ENCODE measurements at regions not wholly inside any gene's neighbourhood (a gene's known extent, or its start where the extent isn't known, plus 50 kb on each side); places are given as distances from the start of the nearest gene placed in this dataset.
"Not testable (repeated sequence)": the region's sequence is repeated elsewhere in the genome, so short reads cannot be mapped to it uniquely, and the experiment has no call there.

DNA sequence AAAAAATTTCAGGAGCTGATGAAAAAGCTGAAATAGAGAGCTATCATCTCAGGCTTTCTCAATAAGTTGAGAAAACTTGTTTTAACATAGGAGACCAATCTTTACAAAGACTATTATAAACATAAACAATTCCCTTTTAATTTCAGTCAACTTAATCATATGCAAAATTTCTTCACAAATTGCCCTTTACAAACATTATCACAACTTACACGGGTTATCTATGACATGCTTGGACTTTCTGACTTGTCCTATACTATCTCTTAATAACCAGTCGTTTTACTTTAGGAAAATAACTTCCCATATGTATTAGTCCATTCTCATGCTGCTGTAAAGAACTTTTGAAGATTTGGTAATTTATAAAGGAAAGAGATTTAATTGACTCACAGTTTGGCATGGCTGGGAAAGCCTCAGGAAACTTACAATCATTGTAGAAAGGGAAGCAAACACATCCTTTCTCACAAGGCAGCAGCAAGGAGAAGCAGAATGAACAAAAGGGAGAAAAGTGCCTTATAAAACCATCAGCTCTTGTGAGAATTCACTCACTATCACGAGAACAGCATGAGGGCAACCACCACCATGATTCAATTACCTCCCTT, 1583.7 kb upstream of the CELF4 start:
- Histone ChIP-seq H3K36me3 (ENCODE audit: control insufficient read depth in 2 of 3, insufficient read depth in 3 of 3, low read length in 3 of 3) (no peaks in the 10 kb centered on the region), H3K9me3 (ENCODE audit: control insufficient read depth in 2 of 3, insufficient read depth in 1 of 3, low read length in 3 of 3) (no peaks in the 10 kb centered on the region), H3K27ac (ENCODE audit: low read depth in 2 of 2, low read length in 2 of 2) (no peak overlapping the region), H3K4me3 (ENCODE audit: low read length in 3 of 3) (no peak overlapping the region), H3K9ac (ENCODE audit: low read length in 3 of 3) (no peak overlapping the region), H3K27me3 (ENCODE audit: control insufficient read depth, insufficient read depth, low read length) (no peaks in the 10 kb centered on the region), H3K4me1 (ENCODE audit: control insufficient read depth in 2 of 3, insufficient read depth in 2 of 3, low read depth in 1 of 3, low read length in 3 of 3) (no peaks in the 10 kb centered on the region)
- TF ChIP-seq, protein P1, sequence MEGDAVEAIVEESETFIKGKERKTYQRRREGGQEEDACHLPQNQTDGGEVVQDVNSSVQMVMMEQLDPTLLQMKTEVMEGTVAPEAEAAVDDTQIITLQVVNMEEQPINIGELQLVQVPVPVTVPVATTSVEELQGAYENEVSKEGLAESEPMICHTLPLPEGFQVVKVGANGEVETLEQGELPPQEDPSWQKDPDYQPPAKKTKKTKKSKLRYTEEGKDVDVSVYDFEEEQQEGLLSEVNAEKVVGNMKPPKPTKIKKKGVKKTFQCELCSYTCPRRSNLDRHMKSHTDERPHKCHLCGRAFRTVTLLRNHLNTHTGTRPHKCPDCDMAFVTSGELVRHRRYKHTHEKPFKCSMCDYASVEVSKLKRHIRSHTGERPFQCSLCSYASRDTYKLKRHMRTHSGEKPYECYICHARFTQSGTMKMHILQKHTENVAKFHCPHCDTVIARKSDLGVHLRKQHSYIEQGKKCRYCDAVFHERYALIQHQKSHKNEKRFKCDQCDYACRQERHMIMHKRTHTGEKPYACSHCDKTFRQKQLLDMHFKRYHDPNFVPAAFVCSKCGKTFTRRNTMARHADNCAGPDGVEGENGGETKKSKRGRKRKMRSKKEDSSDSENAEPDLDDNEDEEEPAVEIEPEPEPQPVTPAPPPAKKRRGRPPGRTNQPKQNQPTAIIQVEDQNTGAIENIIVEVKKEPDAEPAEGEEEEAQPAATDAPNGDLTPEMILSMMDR (IDR thresholded peaks at IDR 0.05; ENCODE audit: borderline replicate concordance, extremely low read depth, insufficient read depth): no peak
- intact Hi-C loops (cut with DNase I): no loop called here
- no peak for FAIRE-seq
- no peak for DNase-seq

- Histone ChIP-seq H3K9ac (ENCODE audit: low read length in 3 of 3) (no peak overlapping the region), H3K4me1 (ENCODE audit: control insufficient read depth in 2 of 3, insufficient read depth in 2 of 3, low read depth in 1 of 3, low read length in 3 of 3) (no peaks in the 10 kb centered on the region), H3K27me3 (ENCODE audit: control insufficient read depth, insufficient read depth, low read length) (no peaks in the 10 kb centered on the region), H3K36me3 (ENCODE audit: control insufficient read depth in 2 of 3, insufficient read depth in 3 of 3, low read length in 3 of 3) (no peaks in the 10 kb centered on the region), H3K9me3 (ENCODE audit: control insufficient read depth in 2 of 3, insufficient read depth in 1 of 3, low read length in 3 of 3) (no peaks in the 10 kb centered on the region), H3K27ac (ENCODE audit: low read depth in 2 of 2, low read length in 2 of 2) (no peak overlapping the region), H3K4me3 (ENCODE audit: low read length in 3 of 3) (no peak overlapping the region)
- no peak for FAIRE-seq
- DNase-seq: no peak
- intact Hi-C loops (cut with DNase I): no loop called here
- TF ChIP-seq, protein P1 (IDR thresholded peaks at IDR 0.05; ENCODE audit: borderline replicate concordance, extremely low read depth, insufficient read depth): no peak
Observed at GRCh38 chr18:39134255-39134654, 1568.7 kb upstream of the CELF4 start.

- H3K9ac ChIP-seq (ENCODE audit: low read length in 3 of 3); DNase-seq; H3K4me3 ChIP-seq (ENCODE audit: low read length in 3 of 3); intact Hi-C loops (cut with DNase I); H3K9me3 ChIP-seq (ENCODE audit: control insufficient read depth in 2 of 3, insufficient read depth in 1 of 3, low read length in 3 of 3); H3K27me3 ChIP-seq (ENCODE audit: control insufficient read depth, insufficient read depth, low read length); H3K27ac ChIP-seq (ENCODE audit: low read depth in 2 of 2, low read length in 2 of 2); H3K36me3 ChIP-seq (ENCODE audit: control insufficient read depth in 2 of 3, insufficient read depth in 3 of 3, low read length in 3 of 3); FAIRE-seq; H3K4me1 ChIP-seq (ENCODE audit: control insufficient read depth in 2 of 3, insufficient read depth in 2 of 3, low read depth in 1 of 3, low read length in 3 of 3): not testable (repeated sequence)
Observed at GRCh38 chr18:39127538-39127937, 1561.9 kb upstream of the CELF4 start.

DNA sequence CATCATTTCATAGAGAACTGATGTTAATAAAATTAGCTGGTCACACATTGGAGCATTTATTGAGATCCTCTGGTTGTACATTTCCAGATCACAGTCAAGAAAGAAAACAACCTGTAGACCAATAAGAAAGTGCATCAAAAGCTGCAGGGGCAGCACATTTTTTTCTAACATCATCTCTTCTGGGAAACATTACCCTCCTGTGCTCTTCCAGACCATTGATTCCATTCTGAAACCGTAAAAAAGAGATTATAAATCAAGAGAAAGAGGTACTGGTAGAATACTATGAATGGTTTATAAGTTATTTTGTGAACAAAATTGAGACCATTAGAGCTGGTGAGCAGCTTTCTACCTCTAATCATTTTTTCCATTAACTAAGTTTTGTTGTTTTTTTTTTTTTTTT, 1548.2 kb upstream of the CELF4 start:
- DNase-seq (peak in 2 of 5 donors; percentile 35 to 51), FAIRE-seq (no peak)
- TF ChIP-seq, protein P1 (IDR thresholded peaks at IDR 0.05; ENCODE audit: borderline replicate concordance, extremely low read depth, insufficient read depth): no peak
- H3K36me3 ChIP-seq (ENCODE audit: control insufficient read depth in 2 of 3, insufficient read depth in 3 of 3, low read length in 3 of 3): no peaks in the 10 kb centered on the region
- H3K27me3 ChIP-seq (ENCODE audit: control insufficient read depth, insufficient read depth, low read length): no peaks in the 10 kb centered on the region
- no peak overlapping the region for H3K9ac ChIP-seq (ENCODE audit: low read length in 3 of 3)
- no peaks in the 10 kb centered on the region for H3K9me3 ChIP-seq (ENCODE audit: control insufficient read depth in 2 of 3, insufficient read depth in 1 of 3, low read length in 3 of 3)
- H3K27ac ChIP-seq (ENCODE audit: low read depth in 2 of 2, low read length in 2 of 2): no peak overlapping the region
- intact Hi-C loops (cut with DNase I): no loop called here
- no peaks in the 10 kb centered on the region for H3K4me1 ChIP-seq (ENCODE audit: control insufficient read depth in 2 of 3, insufficient read depth in 2 of 3, low read depth in 1 of 3, low read length in 3 of 3)
- H3K4me3 ChIP-seq (ENCODE audit: low read length in 3 of 3): no peak overlapping the region
